ENCODE measurements at regions not wholly inside any gene's neighbourhood (a gene's known extent, or its start where the extent isn't known, plus 50 kb on each side); places are given as distances from the start of the nearest gene placed in this dataset.

GRCh38 chr1:115428676-115429075, 90.6 kb upstream of the NGF start:
- Histone ChIP-seq H3K9ac (no peak overlapping the region), H3K36me3 (ENCODE audit: control insufficient read depth, insufficient read depth, low read length) (no peaks in the 10 kb centered on the region), H3K4me3 (ENCODE audit: low read depth, low read length) (no peak overlapping the region), H3K79me2 (no peaks in the 10 kb centered on the region), H3K9me3 (ENCODE audit: control insufficient read depth, low read length) (no peaks in the 10 kb centered on the region), H3K4me1 (peaks cover 4% of the 10 kb centered on the region), H3K4me2 (ENCODE audit: low read length) (no peak overlapping the region), H3K27me3 (ENCODE audit: control insufficient read depth, insufficient read depth, low read length) (no peaks in the 10 kb centered on the region), H2AFZ (no peak overlapping the region), H3K27ac (no peak overlapping the region)
- TF ChIP-seq CTCF (IDR thresholded peaks at IDR 0.05): no peak

GRCh38 chr1:115428256-115428655, 90.2 kb upstream of the NGF start:
- no peak for TF ChIP-seq CTCF (IDR thresholded peaks at IDR 0.05)
- Histone ChIP-seq H2AFZ (no peak overlapping the region), H3K36me3 (ENCODE audit: control insufficient read depth, insufficient read depth, low read length) (no peaks in the 10 kb centered on the region), H3K9ac (no peak overlapping the region), H3K79me2 (no peaks in the 10 kb centered on the region), H3K4me1 (peaks cover 4% of the 10 kb centered on the region), H3K4me2 (ENCODE audit: low read length) (no peak overlapping the region), H3K27ac (no peak overlapping the region), H3K27me3 (ENCODE audit: control insufficient read depth, insufficient read depth, low read length) (no peaks in the 10 kb centered on the region), H3K4me3 (ENCODE audit: low read depth, low read length) (no peak overlapping the region), H3K9me3 (ENCODE audit: control insufficient read depth, low read length) (no peaks in the 10 kb centered on the region)

DNA sequence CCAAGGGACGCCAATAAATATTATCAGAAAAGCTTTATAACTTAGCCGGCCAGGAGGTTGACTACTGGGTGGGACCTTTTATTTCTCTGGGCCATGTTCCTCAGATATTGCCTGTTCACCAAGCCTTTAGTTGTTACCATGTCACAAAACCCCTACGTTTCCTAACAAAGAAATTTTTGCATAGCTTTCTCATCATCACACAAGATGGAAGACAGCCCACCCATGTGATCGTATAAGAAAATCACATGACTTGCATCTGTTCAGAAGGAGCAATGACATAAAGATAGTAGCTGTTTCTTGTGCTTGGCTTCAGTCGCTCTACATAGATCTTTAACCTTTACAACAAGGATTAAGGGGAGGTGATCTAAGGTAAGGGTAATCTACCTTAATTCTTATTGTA, 88.9 kb upstream of the NGF start:
- no peak overlapping the region for H2AFZ ChIP-seq
- H3K9me3 ChIP-seq (ENCODE audit: control insufficient read depth, low read length): no peaks in the 10 kb centered on the region
- no peak overlapping the region for H3K27ac ChIP-seq
- H3K9ac ChIP-seq: no peak overlapping the region
- peaks cover 4% of the 10 kb centered on the region for H3K4me1 ChIP-seq
- H3K4me3 ChIP-seq (ENCODE audit: low read depth, low read length): no peak overlapping the region
- H3K27me3 ChIP-seq (ENCODE audit: control insufficient read depth, insufficient read depth, low read length): no peaks in the 10 kb centered on the region
- no peaks in the 10 kb centered on the region for H3K79me2 ChIP-seq
- H3K36me3 ChIP-seq (ENCODE audit: control insufficient read depth, insufficient read depth, low read length): no peaks in the 10 kb centered on the region
- TF ChIP-seq CTCF (IDR thresholded peaks at IDR 0.05): no peak
- no peak overlapping the region for H3K4me2 ChIP-seq (ENCODE audit: low read length)

- Histone ChIP-seq H3K27ac (no peak overlapping the region), H3K36me3 (ENCODE audit: control insufficient read depth, insufficient read depth, low read length) (no peaks in the 10 kb centered on the region), H3K4me1 (peaks cover 4% of the 10 kb centered on the region), H3K4me2 (ENCODE audit: low read length) (no peak overlapping the region), H3K79me2 (no peaks in the 10 kb centered on the region), H3K9me3 (ENCODE audit: control insufficient read depth, low read length) (no peaks in the 10 kb centered on the region), H3K9ac (no peak overlapping the region), H3K4me3 (ENCODE audit: low read depth, low read length) (no peak overlapping the region), H3K27me3 (ENCODE audit: control insufficient read depth, insufficient read depth, low read length) (no peaks in the 10 kb centered on the region), H2AFZ (no peak overlapping the region)
- TF ChIP-seq CTCF (IDR thresholded peaks at IDR 0.05): no peak
Measured at GRCh38 chr1:115426231-115426771, 88.3 kb upstream of the NGF start.

DNA sequence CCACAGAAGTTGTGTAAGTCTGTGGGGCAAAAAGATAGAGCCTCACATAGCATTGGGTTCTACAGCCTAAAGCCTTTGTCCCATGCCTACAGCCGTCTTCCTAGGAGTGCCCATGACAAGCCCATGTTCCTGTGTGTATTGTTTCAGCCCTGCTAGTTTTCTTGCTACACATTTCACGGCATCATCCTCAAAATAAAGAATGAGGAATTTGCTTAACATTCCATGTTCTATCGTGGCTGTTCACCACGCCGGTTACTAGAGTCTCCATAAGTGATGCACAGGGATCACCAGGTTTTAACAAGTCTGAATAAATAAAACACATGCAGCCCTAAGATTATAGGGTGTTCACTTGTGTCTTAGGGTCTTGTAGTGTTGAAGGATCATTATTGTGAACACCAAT, 87.4 kb upstream of the NGF start:
- H3K27me3 ChIP-seq (ENCODE audit: control insufficient read depth, insufficient read depth, low read length): no peaks in the 10 kb centered on the region

More for the DNA sequence above, 87.4 kb upstream of the NGF start:
- no peak overlapping the region for H3K4me3 ChIP-seq (ENCODE audit: low read depth, low read length)
- no peaks in the 10 kb centered on the region for H3K36me3 ChIP-seq (ENCODE audit: control insufficient read depth, insufficient read depth, low read length)
- H2AFZ ChIP-seq: no peak overlapping the region
- no peaks in the 10 kb centered on the region for H3K9me3 ChIP-seq (ENCODE audit: control insufficient read depth, low read length)
- TF ChIP-seq CTCF (IDR thresholded peaks at IDR 0.05): no peak
- H3K27ac ChIP-seq: no peak overlapping the region
- H3K79me2 ChIP-seq: no peaks in the 10 kb centered on the region
- H3K9ac ChIP-seq: no peak overlapping the region
- H3K4me1 ChIP-seq: peaks cover 4% of the 10 kb centered on the region
- H3K4me2 ChIP-seq (ENCODE audit: low read length): no peak overlapping the region

Data from parathyroid adenoma (tissue), 2 donors.